Stimulated activated CD4-positive, alpha-beta T cell treated with anti-CD3 and anti-CD28 coated beads, TNF-alpha, amount 100 ng/mL, for 4 hours (primary cell): ENCODE measurements at regions not wholly inside any gene's neighbourhood (a gene's known extent, or its start where the extent isn't known, plus 50 kb on each side); places are given as distances from the start of the nearest gene placed in this dataset.

ENCODE experiments used
- DNase-seq, 3 experiments: peaks; one replicate each; pipeline ENCODE4 v3.0.0-alpha.2; 2020; ENCODE audit warnings: low read depth in 3 of 3

DNA sequence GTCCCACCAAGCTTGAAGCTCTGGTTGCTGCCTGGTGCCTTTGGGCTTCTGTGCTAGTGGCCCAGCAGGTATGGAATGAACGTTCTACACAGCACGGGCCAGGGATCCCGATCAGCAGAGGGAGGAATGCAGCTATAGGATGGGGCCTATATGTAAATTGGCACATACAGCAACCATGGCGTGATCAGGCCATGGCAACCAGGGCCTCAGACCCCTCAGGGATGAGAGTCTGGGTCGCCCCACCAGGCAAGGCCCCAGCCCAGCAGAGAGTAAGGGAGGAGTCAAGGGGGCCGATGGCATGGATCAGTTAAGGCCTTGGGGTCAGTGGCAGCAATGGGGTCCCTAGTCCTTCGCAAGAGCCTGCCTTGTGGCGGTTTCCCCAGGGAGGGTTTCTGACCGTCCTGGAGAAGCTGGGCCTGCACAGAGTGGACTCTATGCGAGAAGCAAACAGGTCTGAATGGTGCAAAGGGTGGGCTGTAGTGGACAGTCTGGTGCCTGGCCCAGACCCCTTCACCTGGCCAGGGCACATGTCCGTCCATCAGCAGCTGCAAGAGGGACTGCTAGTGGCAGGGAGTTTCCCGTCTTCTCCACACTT lies 98.2 kb upstream of the SLC22A11 start:
- DNase-seq: no peak

DNA sequence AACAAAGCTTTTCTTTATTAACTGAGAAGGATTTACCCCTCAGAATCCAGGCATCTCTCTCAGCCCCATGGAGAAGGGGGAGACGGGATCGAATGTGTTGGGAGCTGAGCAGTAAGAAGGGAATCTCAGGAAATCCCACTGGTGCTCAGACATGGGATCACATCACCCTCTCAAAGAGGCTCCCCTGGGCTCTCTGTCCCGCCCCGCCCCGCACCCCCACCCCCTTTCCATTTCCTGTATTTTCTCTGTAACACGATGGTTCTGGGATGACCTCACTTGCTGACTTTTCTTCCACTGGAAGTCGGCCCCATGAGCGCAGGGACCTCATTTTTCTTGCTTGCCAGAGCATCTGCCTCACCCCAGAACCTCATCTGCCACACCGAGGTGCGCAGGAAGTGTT lies 96.7 kb upstream of the SLC22A11 start:
- DNase-seq: no peak

DNA sequence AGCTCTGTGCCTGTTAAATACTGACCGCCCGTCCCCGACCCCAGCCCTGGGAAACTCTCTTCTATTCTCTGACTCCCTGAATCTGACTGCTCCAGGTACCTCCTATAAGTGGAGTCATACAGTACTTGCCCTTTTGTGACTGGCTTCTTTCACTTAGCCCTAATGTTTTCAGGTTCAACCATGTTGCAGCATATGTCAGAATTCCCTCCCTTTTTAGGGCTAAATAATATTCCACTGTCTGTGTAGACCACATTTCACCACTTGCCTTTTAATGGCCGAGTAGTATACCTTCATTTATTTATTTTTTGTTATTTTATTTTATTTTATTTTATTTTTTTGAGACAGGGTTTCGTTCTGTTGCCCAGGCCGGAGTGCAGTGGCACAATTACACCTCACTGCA lies 96.1 kb upstream of the SLC22A11 start:
- DNase-seq: no peak

DNA sequence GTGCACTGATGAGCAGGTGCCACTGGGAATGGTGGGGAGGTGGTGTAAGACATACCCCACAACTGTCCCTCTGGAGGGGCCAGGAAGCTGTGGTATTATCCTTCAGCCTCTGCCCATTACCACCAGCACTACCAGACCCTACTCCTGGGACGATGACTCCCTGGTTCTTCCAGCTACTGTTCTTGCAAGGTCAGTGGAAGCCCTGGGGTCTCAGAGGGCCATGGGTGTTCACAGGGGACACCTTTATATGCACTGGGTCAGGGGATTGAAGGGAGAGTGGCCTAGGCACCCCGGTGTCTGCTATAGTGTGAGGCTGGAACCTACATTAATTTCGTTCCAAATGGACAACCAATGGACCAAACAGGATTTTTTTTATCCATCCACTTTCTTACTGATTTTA lies 94.7 kb upstream of the SLC22A11 start:
- no peak for DNase-seq

DNA sequence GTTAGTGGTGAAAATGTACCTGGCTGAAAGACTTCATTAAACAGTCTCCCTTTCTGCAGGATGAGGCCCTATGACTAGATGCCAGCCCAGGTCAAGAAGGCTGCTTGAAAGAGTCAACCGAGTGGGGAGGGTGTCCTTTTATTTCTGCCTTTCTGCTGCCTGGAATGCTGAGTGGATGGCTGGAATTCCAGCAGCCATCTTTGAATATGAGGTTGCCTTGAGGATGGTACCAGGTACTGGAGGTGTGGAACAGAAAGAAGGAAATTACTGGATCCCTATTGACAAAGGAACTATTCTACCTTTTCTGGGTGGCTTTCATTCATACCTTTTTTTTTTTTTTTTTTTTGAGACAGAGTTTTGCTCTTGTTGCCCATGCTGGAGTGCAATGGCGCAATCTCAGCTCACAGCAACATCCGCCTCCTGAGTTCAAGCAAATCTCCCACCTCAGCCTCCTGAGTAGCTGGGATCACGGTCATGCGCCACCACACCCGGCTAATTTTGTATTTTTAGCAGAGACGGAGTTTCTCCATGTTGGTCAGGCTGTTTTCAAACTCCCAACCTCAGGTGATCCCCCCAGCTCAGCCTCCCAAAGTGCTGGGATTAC lies 89.5 kb upstream of the SLC22A11 start:
- DNase-seq: no peak

DNA sequence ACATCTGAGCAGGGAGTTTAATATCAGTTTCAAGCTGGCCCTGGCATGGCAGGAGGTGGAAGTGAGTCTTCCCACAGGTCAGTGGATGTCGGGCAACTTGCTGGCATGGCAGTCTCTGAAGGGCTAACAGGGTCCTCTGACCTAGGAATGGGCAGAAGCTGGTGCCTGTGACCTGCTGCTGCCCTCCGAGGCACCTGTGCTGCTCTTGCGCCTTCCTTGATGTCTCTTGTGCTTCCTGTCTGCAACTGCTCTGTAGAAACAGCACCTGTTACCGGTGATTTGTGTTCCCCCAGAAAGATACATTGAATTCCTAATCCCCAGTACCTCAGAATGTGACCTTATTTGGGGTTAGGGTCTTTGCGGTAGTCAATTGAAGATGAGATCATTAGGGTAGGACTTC lies 86.5 kb upstream of the SLC22A11 start:
- no peak for DNase-seq

DNA sequence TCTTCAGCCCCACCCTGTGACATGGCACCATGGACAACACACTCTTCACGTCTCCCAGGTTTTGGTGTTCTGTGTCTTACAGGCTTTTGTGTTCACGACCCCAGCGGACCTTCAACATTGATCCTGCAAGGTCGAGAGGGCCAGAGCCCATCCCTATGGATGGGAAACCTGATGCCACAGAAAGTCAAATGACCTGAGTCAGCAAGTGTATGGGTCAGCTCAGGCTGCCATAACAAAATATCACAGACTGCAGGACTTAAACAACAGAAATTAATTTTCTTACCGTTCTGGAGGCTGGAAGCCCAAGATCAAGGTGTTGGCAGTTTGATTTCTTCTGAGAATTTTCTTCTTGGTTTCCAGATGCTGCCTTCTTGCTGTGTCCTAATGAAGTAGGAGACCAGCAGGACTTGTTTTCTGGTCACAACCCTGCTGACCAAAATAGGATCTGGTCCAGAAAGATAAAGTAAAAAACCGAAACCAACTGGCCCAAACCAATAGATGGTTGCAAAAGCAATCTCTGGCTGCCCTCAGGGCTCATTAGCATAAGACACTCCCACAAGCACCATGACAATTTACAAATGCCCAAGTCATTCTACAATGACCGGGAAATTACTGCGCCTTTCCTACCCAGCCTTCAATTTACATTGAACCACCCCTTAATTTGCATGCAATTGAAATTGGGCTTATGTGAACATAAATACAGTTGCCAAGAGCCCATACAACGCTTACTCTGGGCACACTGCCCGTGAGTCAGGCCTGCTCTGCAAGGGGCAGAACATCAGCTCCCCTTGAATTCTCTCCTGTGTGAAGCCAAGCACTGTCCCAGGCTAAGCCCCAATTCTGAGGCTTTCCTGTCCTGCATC lies 82.9 kb upstream of the SLC22A11 start:
- DNase-seq: no peak

DNA sequence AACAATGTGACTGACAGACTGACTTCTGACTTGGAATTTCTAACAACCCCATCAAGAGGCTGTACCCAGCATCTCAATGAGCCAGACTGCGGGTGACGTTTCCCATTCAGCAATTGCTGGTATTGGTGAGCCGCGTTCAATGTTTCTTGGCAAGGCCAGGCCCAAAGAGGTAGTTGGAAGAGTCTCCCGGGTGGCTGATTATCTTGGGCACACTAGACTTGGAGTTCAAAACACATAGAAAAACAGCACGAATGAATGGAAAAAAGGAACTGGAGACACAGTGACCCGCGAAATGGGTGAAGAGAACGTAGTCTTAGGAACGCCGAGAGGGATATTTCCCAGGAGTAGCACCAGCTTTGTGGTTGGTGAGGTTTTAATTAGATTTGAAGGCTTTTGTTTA lies 81.1 kb upstream of the SLC22A11 start:
- DNase-seq: no peak

DNA sequence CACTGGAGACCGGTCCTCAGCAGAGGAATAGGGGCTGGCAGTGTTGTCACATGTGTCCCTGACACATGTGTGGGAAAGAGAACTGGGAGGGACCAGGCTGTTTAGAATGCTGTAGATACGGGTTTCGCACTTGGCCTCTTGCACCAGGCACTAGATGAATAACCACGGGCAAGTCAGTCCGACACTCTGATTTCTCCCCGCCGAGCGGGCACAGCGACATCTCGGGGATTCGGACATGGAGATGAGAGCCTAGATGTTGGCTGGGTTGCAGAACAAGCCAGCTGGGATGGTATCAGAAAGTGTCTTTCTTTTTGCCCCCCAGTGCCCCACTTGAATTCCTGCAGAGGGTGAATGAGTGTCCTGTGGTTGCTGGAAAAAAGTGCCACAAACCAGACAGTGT lies 80.6 kb upstream of the SLC22A11 start:
- DNase-seq: no peak

DNA sequence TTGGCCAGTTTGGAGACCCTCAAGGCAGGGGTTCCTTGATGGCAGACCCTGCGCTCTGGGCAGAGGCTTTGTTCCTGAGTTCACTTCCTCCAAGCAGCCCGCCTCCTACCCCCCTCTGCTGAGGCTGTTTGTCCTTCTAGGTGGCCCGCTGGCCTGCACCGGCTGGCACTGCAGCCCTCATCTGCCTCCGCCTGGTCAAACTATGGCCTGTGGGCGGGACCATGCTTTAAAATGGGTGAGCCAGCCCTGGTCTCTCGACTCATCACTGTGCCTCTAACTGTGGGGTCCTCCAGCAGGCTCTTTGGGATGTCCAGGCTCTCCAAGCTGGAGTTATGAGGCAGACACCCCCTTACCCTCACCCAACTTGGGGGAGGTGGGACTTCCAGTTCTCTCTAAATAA lies 78.9 kb upstream of the SLC22A11 start:
- no peak for DNase-seq

DNA sequence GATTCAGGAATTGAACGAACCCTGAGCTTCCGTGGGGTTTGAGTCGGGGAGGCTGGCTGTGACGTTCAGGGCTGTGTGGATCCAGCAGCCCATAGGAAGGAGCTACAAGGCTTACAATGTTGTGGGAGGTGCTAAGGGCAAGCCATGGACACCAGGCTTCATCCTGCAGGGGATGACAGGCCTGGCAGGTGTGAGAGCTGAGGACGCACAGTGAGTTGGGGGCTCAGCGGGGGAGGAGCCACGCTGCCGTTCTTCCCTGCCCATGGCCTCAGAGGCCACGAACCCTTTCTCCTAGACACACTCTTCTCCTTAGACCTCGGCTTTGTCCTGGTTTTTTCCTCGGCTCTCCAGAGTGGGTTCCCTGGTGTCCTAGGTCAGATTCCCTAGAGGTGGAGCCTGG lies 78.1 kb upstream of the SLC22A11 start:
- DNase-seq: no peak

DNA sequence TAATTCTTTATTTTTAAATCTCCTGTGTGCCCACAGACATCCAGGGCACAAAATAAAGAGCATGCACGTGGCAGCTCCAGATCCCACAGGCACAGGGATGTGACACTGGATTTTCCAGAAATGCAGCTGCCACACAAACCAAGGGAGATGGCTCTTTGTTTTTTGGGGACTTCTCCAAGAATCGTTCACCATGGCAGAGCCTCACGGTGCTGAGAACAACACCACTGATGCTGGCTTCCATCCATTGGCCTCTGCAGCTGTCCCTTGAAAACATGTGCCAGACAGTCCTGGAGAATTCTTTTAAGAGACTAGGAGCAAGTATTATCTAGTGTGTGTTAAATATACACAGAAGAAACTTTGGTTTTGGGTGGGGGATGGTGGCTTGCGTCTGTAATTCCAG lies 73.2 kb upstream of the SLC22A11 start:
- DNase-seq: no peak

DNA sequence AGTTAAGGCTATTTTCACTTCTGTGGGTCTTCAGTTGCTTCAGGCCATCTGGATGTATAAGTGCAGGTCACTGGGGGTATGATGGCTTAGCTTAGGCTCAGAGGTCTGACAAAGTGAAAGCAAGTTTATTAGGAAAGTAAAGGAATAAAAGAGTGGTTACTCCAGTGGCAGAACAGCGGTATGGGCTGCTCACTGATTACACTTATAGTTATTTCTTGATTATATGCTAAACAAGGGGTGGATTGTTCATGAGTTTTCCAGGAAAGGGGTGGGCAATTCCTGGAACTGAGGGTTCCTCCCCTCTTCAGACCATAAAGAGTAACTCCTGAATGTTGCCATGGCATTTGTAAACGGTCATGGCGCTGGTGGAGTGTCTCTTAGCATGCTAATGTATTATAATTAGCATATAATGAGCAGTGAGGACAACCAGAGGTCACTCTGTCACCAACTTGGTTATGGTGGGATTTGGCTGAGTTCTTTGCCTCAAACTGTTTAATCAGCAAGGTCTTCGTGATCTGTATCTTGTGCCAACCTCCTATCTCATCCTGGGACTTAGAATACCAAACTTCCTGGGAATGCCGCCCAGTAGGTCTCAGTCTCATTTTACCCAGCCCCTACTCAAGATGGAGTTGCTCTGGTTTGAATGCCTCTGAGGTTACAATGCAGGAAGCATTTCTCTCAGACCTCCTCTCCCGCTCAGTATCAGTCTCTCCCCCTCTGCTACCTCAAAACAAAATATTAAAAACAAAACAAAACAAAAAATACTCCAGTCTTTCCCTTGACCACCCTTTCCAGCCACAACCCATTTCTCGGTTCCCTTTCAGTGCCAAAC lies 71.3 kb upstream of the SLC22A11 start:
- no peak for DNase-seq

DNA sequence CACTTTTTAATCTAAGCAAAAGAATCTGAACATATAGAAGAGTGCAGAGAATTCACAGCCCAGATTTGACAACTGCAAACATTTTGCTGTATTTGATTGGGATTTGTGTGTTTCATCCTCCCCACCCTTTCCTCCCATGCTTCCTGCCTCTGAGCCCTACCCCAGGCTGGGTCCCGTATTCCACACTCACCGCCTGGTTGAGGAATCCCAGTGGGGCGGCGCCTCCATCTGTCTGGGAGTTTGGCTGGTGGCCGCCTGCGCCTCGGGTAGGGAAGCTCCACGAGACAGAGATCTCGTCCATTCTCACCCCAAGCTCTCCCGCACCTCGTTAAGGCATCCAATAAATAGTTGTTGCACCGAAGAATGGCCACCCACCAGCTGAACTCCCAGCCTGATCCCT lies 70.7 kb upstream of the SLC22A11 start:
- no peak for DNase-seq

DNA sequence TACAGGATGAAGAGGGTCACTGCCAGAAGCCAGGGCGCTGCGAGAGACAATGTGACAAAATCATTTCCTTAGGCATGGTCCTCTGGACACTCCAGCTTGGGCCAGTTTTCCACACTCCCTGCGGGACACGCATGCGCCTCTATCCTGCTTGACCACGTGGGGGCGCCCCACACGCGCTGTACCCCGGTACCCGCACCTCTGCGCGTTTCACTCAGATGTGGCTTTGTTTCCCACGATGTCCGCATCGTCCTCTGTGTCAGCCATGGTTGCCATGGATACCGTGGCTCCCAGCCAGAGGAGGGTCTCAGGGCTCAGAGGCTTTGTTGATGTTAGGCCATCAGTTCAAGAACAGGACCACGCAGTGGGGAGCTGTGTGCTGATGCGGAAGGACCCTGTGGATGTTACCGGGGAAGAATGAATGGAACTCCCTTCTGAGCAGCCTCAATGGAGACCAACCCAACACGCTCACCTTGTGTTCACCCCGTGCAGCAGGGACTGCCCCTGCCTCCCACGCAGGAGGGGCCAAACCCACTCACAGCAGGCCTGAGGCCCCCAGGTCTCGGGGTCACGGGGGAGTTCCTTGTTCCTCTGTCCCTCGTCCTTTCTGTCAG lies 65.8 kb upstream of the SLC22A11 start:
- peak; percentile 4 to 15 (median 7) for DNase-seq

DNA sequence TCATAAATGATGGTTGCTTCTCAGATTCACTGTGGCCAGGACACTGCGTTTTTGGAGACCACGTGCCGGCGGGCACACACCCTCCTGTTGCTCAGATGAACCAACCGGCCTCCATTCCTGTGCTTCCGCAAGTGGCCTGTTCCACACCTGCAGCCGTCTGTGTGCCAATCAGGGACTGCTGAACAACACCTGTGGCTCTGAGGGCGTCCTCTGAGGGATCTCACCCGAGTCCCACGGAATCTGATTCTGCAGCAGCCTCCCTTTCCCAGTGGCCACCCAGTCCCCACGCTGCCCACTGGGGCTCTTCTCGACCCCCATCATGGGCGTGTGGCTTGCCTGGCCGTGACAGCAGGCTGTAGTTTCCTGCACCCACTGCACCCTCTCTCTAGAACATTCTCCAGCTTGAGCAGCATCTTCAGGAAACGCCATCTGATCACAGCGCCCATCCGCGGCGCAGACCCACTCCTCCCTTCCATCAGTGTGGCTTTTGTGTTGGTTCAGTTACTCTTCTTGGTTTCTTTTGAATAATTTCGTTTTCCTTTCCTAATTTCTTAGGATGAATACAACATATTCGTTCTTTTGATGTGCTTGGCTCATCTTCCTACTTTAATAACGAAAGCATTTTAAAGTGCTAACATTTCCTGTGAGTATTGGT lies 65.1 kb upstream of the SLC22A11 start:
- no peak for DNase-seq

DNA sequence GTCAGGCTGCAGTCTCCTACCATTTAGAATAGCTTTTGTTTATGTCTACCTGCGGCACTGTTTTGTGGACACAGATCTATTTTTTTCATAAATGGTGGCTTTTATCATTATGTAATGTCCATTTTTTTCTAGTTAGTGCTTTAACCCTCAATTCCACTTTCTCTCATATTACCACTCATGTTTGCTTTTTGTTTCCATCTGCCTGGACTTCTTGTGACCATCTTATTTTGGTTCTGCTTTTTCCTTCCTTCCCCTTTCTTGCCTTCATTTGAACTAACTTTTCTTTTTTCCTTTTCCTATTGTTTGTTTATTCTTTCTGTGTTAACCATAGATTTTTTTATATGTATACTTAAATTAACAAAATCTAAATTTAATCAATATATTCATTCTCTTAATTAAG lies 63.2 kb upstream of the SLC22A11 start:
- DNase-seq: no peak

DNA sequence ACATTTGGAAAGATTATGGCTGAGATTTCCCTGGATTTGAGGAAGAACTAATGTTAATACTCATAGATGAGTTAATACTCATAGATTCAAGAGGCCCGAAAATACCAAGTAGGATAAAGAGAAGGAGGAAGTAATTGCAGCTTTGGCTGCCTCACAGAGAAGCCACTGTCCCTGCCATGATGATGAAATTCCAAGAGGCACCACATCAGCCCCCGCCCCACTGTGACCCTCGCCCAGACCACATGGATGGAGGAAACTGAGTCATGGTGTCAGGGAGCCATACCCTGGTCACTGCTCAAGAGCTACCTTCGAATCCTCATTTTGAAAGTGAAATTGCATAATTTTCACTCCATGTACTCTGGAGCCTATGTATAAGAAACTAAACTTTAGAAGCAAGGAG lies 57.6 kb upstream of the SLC22A11 start:
- DNase-seq: no peak

DNA sequence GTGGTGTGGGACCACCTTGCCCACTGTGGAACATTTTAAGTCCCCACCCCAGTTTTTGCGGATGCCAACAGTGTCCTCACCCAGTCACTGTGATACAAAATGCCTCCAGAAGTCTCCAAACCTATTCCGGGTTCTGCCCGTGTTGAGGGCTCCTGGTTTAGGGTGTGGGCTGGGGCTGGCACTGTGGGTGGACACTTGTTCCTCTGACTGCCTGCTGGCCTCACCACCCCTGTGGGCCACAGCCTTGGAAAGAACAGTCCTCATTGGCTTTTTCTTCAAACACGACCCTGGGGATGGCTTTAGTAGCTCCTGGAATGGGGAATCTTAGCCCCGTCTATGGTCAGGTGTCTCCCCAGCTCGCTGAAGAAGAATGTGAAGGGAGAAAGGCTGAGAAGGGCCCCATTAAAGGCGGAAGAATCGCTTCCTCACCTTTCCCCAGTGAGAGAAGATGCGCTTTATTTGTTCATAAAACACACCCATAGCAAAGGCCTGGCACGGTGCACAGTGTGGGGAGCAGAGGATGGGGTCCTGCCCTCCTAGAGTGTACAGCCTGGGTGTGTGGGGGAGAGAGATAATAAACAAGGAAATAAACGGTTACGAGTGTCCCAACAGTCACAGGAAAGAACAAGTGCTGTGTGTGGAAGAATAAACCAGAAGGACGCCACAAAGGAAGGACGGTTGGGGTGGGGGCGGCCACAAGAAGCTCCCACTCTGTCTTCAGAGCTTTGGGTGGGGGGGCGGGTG lies 56.3 kb upstream of the SLC22A11 start:
- DNase-seq: no peak

DNA sequence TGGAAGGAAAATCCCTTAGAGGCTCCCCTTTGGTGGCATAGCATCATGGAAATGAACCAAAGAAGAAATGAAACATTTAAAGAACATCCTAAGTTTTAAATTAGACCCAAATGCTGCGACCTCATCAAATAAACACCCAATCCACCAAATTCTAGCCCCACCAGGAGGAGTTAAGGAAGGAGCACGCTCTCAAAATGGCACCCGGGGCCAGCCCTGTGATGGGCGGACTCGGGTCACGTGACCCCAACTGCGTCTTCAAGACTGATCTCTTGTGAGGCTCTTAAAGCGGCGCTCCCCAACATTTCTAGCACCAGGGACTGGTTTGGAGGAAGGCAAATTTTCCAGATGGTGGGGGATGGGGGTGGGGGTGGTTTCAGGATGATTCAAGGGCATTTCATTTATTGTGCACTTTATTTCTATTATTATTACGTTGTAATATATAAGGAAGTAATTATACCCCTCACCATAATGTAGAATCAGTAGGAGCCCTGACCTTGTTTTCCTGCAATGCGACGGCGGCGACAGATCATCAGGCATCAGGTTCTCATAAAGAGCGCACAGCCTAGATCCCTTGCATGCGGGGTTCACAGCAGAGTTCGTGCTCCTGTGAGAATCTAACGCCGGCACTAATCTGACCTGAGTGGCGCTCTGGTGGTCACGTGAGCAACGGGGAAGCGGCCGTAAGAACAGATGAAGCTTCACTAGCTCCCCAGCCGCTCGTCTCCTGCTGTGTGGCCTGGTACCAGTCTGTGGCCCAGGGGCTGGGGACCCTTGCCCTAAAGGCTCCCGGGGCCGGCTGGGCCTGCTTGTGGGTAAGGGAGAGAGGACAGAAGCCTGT lies 55.3 kb upstream of the SLC22A11 start:
- no peak for DNase-seq
